ENCODE measurements at regions not wholly inside any gene's neighbourhood (a gene's known extent, or its start where the extent isn't known, plus 50 kb on each side); places are given as distances from the start of the nearest gene placed in this dataset.

DNA sequence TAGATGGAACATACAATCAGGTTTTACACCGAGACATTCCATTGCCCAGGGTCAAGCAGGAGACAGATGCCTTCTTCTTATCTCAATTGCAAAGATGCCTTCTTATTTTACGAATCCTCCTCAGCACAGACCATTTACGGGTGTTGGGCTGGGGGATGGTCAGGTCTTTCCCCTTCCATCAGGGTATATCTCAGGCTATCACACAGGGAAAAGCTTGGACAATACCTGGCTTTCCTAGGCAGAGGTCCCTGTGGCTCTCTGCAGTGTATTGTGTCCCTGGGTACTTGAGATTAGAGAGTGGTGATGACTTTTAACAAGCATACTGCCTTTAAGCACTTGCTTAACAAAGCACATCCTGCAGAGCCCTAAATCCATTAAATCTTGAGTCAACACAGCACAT is 1249.2 kb downstream of the NLGN4Y start:
- H3K27ac Mint-ChIP-seq, result no peak overlapping the region
- H3K27me3 Mint-ChIP-seq (ENCODE audit: low read depth), result no peaks in the 10 kb centered on the region
- ChIA-PET POLR2A (no interaction called here), CTCF (no interaction called here)
- DNase-seq (no peak), ATAC-seq (no peak)
- no peak overlapping the region for H3K4me3 Mint-ChIP-seq
- no peaks in the 10 kb centered on the region for H3K4me1 Mint-ChIP-seq (ENCODE audit: low read depth)
- no peaks in the 10 kb centered on the region for H3K36me3 Mint-ChIP-seq (ENCODE audit: low read depth)
- no peaks in the 10 kb centered on the region for H3K9me3 Mint-ChIP-seq (ENCODE audit: insufficient read depth)

DNA sequence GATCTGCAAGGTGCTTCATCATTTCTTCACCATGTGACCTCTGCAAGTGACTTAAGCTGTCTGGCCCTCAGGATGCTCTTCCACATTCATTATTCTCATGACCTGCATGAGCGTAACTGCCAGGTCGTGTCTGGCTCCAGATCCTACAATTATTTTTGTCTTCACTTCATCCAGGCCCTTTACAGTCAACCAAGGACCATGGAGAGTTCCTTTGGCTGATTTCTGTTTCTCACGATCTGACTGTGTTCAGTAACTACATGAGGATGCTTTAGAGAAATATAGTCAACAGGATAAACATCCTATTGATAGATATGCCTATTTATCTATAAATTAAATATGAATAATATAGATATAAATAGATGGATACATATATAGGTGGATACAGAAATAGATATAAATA is 1251.6 kb downstream of the NLGN4Y start:
- Mint-ChIP-seq H3K36me3 (ENCODE audit: low read depth) (no peaks in the 10 kb centered on the region), H3K4me3 (no peak overlapping the region), H3K27me3 (ENCODE audit: low read depth) (no peaks in the 10 kb centered on the region), H3K9me3 (ENCODE audit: insufficient read depth) (no peaks in the 10 kb centered on the region), H3K4me1 (ENCODE audit: low read depth) (no peaks in the 10 kb centered on the region), H3K27ac (no peak overlapping the region)
- DNase-seq (no peak), ATAC-seq (no peak)
- ChIA-PET CTCF (no interaction called here), POLR2A (no interaction called here)

DNA sequence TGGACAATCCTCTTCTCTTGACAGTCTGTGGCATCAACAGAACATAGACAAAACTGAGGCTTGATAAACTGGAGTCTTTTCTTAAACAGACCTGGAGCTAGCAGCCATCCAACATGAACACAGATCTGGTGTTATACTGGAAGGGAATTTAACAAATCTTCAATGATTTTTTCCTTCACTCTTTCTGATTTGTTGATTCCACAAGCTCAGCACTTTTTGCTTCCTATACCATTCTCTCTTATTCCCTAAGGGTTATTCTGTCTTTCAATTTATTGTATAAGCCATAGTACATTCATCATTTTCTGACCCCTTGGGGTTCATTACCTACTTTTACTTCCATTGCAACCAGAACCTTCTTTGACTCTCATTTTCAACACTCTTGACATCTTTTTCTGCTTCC is 1255.6 kb downstream of the NLGN4Y start:
- H3K4me3 Mint-ChIP-seq, result no peak overlapping the region
- DNase-seq, result no peak
- CTCF ChIA-PET, result no interaction called here

DNA sequence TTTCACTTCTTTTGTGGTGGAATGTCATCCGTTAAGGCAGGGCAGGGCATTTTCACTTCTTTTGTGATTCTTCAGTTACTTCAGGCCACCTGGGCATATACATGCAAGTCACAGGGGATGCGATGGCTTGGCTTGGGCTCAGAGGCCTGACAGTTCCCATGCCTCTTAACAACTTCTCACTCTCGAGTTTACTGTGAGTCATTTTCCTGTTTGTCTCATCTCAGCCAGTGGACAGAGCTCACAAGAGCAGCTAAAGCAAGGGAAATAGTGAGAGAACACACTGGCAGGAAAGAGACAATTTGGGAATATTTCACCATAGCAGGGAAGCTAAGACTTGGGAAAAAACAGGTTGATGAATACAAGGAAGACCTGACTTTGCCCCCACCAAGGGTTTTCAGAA is 1275.7 kb downstream of the NLGN4Y start:
- H3K27ac Mint-ChIP-seq, result no peak overlapping the region
- no peaks in the 10 kb centered on the region for H3K4me1 Mint-ChIP-seq (ENCODE audit: low read depth)
- H3K27me3 Mint-ChIP-seq (ENCODE audit: low read depth), result no peaks in the 10 kb centered on the region
- CTCF ChIA-PET, result no interaction called here
- no peak overlapping the region for H3K4me3 Mint-ChIP-seq
- ATAC-seq, result no peak
- DNase-seq, result no peak
- H3K9me3 Mint-ChIP-seq (ENCODE audit: insufficient read depth), result peaks cover 6% of the 10 kb centered on the region
- no peaks in the 10 kb centered on the region for H3K36me3 Mint-ChIP-seq (ENCODE audit: low read depth)
- POLR2A ChIA-PET, result no interaction called here

More for the DNA sequence above, 1255.6 kb downstream of the NLGN4Y start:
- POLR2A ChIA-PET, result no interaction called here
- Mint-ChIP-seq H3K27me3 (ENCODE audit: low read depth) (no peaks in the 10 kb centered on the region), H3K36me3 (ENCODE audit: low read depth) (no peaks in the 10 kb centered on the region), H3K27ac (no peak overlapping the region), H3K4me1 (ENCODE audit: low read depth) (no peaks in the 10 kb centered on the region), H3K9me3 (ENCODE audit: insufficient read depth) (no peaks in the 10 kb centered on the region)
- ATAC-seq, result no peak

DNA sequence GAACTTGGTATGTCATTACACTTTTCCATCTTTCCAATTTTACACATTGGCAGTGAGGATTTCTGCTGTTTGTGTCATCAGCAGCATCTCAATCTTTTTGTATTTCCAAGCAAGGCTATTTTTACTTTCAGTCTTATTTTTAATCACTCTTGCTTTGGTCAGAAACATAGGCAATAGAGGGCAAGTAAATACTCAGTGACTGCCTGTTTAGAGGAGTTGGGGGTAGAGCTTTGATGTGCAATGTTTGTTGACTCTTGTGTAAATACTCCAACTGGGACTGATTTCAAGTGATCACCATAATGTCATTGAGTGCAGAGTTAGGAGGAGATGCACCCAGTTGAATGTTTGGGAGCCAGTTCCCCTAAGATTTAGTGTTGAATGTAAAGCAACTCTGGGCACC is 1281.7 kb downstream of the NLGN4Y start:
- Mint-ChIP-seq H3K9me3 (ENCODE audit: insufficient read depth) (no peaks in the 10 kb centered on the region), H3K27ac (no peak overlapping the region), H3K4me3 (no peak overlapping the region), H3K4me1 (ENCODE audit: low read depth) (no peaks in the 10 kb centered on the region), H3K27me3 (ENCODE audit: low read depth) (no peaks in the 10 kb centered on the region), H3K36me3 (ENCODE audit: low read depth) (no peaks in the 10 kb centered on the region)
- ChIA-PET POLR2A (no interaction called here), CTCF (no interaction called here)
- DNase-seq (no peak), ATAC-seq (no peak)

DNA sequence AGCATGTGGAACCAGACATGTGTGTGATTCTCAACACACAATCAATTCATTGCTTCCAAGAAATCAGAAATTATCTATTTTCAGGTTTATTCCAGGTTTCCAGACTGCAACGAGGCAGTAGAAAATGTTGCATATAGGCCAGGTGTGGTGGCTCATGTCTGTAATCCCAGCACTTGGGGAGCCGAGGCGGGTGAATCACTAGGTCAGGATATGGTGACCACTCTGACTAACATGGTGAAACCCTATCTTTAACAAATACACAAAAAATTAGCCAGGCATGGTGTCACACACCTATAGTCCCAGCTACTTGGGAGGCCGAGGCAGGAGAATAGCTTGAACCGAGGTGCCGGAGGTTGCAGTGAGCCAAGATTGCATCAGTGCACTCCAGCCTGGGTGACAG is 1289.9 kb downstream of the NLGN4Y start:
- no peaks in the 10 kb centered on the region for H3K4me1 Mint-ChIP-seq (ENCODE audit: low read depth)
- ATAC-seq (no peak), DNase-seq (no peak)
- H3K4me3 Mint-ChIP-seq, result no peak overlapping the region
- ChIA-PET POLR2A (no interaction called here), CTCF (no interaction called here)
- H3K27me3 Mint-ChIP-seq (ENCODE audit: low read depth), result no peaks in the 10 kb centered on the region
- H3K27ac Mint-ChIP-seq, result no peak overlapping the region
- H3K36me3 Mint-ChIP-seq (ENCODE audit: low read depth), result no peaks in the 10 kb centered on the region
- peaks cover 6% of the 10 kb centered on the region for H3K9me3 Mint-ChIP-seq (ENCODE audit: insufficient read depth)
